NCI-H1048 (cell line): ENCODE measurements at regions not wholly inside any gene's neighbourhood (a gene's known extent, or its start where the extent isn't known, plus 50 kb on each side); places are given as distances from the start of the nearest gene placed in this dataset.

Experiments used
- DNase-seq: peaks from one replicate; lab custom pipeline; 2025; lab: John Stamatoyannopoulos, UW

DNA sequence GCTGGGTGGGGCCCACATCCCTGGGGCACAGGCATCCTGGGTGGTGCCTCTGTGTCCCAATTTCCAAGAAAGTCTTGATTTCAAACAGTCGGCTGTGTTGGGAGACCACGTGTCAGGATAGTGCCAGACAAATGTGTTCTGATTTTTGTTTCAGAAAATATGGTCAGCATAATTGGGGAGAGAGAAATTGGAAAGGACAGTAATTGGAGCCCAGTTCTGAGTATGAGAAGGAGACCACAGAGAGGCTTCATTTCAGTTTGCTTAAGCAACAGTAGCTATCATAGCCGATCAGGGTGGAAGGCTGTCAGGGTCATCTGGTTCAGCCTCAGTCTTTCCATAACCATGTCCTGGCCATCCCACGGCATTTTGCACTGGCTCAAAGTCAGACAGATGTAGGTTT is 220.7 kb downstream of the CDC5L start:
- no peak for DNase-seq

DNA sequence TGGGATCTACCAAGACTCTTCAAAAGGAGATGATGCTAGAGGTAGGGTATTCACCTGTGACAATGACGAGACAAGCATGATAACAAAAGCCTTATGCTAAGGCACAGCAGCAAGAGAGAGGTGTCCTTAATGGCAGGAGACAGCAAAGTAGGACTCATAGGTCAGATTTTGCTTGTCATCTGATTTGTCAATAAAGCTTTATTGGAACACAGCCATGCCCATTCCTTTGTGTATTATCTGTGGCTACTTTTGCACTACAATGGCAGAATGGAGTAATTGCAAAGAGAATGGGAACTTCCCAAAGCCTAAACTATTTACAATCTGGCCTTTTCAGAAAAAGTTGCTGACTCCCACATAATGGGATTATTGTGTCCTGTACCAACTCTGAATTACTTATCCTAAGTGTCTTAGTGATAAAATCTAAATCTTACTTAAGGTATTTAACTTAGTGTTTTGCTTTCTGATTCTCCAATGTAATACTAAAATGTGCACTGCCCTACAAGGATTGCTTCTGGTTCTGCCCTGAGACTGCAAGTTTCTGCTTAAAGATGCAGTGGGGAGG is 221.6 kb downstream of the CDC5L start:
- DNase-seq = no peak

DNA sequence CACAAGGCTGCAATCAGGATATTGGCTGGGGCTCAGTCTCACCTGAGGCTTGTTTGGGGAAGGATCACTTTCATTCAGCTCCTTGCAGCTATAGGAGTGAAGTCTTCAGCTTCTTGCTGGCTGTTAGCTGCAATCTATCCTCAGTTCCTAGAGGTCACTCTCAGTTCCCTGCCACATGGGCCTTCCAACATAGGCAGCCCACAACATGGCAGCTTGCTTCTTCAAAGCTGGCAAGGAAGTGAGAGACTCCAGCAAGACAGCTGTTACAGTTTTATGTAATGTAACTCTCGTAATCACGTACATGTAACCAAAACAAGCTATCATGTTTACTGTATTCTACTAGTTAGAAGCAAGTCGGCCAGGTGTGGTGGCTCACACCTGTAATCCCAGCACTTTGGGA is 226.9 kb downstream of the CDC5L start:
- no peak for DNase-seq

GRCh38 chr6:44615621-44616020 is 228.1 kb downstream of the CDC5L start:
- DNase-seq = no peak

DNA sequence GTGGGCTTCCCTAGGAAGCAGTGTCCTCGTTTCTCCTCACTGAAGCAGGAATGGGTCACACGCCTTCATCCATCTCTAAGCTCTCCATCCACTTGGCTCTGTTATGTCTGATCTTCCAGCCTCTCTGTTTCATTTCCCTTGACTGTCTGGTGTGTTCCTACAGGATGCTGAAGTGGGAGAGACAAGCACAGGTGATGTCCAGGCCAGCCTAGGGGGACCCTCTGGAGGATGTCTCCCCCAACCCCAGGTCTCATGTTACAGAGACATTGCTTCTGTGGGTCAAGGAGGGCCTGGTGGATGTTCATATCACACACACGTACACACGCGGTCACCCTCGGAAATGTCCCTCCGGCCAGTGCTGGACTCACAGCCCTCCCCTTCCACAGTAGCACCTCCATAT is 229.9 kb downstream of the CDC5L start:
- DNase-seq = no peak

DNA sequence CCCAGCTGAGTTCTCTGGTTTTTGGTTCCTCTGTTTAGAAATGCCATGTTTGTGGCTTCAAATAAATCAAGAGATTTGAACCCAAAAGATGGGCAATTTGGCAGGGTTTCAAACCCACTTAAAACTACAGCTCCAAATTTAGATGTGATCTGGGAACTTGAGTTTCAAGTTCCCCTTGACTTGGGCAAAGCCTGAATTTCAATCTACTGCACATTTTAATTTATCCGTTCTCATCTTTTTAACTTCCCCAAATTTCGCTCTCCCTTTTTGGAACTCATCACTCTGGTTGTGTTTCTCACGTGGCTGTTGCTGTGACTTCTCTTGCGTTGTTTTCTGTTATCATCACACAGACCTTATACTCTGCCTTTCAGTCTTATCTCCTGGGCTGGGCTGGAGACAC is 230.9 kb downstream of the CDC5L start:
- DNase-seq = no peak

DNA sequence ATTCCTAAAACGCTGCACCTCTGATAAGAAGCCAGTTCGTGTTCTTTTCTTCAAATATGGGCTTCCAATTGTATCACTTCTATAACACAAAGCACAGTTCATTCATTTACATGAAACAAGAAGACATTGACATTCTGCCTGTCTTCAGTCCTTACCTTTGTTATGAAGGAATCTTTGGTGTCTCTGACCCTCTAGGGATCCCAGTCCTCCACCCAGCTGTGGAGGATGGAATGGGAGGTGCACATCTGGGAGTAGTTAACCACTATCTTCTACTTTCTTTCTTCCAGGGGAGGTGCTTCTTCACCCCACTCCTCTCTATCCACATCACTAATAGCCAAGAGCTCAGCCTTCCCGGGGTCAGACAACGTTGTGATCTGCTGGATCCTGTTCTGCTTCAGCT is 233.4 kb downstream of the CDC5L start:
- no peak for DNase-seq

- DNase-seq = no peak
Measured at GRCh38 chr6:44621846-44622245, 234.3 kb downstream of the CDC5L start.

DNA sequence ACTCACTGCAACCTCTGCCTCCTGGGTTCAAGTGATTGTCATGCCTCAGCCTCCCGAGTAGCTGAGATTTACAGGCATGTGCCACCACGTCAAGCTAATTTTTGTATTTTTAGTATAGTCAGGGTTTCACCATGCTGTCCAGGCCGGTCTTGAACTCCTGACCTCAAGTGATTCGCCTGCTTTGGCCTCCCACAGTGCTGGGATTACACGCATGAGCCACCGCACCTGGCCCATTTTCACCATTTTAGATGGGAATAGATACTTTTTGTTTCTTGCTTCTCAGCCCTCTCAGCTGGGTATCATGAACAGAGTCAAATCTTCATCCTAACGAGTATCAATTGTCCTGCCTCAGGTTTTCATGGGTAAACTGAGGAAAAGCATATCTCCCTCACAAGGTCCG is 235.0 kb downstream of the CDC5L start:
- DNase-seq = no peak

GRCh38 chr6:44622956-44623355 is 235.4 kb downstream of the CDC5L start:
- no peak for DNase-seq

DNA sequence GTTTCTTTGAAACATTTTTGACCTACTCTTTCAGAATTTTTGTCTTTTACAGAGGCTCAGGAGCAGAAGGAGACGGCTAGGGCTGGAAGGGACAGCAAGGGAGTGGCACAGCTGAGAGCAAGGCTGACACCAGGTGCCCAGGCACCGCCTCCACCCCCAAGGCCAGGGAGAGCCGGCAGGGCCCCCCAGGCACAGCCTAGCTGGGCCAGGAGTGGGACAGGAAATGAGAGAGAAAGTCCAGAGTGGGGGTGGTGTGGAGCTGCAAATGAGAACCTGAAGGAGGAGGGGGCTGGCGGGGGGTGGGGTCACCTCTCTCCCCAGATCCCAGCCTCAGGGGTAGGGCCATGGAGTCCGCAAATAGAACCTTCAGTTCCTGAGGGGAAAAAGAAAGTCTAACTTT is 236.7 kb downstream of the CDC5L start:
- no peak for DNase-seq

DNA sequence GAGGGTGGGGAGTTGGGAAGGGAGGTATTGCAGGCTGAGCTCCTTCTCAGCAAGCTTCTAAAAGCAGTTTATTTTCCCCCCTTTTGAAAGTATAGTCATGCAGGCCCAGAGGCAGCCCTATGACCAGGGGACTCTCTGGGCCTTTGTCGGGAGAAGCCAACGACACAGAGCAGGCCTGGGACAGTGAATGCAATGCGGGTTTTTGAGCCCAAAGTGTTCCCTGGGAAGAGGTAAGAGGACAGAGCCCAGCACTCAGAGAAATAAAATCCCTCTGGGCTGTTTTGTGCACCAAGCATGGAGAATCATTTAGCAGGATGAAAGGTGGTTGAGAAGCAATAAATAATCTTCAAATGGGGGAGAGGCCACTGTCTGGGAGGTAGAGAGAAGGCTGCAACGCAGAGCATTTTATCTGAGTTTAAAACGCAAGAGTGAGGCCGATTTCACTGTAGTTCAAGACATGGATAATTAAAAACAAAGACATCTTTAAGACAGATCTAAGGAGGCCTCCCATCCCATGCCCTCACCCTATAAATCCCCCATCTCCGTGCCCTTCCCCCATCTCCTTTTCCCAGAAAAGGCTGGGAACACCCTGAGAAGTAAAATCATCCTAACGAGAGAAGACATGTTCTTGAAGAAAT is 237.5 kb downstream of the CDC5L start:
- DNase-seq = no peak

DNA sequence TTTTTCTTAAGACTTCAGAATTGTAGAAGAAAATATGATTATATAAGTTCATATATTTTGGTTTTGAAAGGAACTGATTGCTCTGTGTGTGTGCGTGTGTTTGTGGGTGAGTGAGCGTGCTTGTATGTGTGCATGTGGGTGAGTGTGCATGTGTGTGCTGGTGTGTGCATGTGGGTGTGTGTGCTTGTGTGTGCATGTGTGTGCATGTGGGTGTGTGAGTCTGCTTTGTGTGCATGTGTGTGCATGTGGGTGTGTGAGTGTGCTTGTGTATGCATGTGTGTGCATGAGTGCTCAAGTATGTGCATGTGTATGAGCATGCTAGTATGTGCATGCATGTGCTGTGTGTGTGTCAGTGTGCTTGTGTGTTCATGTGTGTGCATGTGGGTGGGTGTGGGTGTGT is 238.5 kb downstream of the CDC5L start:
- DNase-seq = no peak

GRCh38 chr6:44626616-44627015 is 239.1 kb downstream of the CDC5L start:
- no peak for DNase-seq

DNA sequence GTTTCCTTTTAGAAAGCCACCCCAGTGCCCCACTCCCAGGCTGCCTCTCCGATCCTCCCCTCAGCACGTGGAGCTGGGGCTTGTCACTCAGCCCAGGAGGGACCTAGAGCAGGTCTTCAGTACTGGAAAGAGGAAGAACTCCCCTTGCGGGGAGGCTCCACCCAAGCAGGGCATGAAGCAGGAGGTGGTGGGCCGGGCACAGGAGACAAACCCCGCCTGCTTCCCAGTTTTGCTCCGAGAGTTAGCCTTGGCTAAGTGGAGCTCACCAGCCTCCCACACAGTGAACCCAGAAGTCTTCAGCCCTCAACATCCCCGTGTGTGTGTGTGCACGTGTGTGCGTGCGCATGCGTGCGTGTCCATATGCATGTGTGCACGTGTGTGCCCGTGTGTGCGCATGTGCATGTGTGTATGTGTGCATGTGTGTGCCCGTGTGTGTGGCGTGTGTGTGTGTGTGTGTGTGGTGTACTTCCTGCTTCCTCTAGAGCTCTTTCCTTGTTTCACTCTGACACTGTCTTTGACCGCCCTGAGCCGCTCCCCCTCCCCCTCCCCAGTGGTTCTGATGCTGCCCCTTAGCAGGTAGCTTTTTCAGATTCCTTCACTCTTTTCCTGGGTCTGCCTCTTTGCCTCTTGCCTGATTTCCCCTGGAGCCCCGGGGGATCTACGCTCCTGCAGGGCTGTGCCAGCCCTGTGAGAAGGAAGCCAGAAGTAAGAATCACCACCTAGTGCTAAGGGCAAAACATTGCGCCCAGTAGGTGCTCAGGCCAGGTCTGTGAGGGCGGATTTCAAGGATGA is 239.8 kb downstream of the CDC5L start:
- no peak for DNase-seq

DNA sequence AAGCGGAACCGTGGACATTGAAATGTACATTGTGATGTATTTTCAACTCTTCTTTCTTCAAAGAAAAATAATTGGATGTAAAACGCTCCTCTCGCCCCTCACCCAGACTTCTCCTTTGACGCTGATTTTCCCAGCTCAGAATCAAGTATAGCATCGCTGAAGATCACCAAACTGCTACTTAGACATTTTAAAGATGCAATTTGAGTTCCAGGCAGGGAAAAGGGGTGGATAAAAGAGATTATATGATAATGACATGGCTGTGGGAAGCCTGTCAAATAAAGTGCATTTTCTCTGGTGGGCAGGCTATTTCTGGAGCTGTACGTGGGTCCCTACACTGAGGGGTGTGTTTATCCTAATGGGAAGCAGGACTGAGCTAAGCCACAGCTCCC is 240.4 kb downstream of the CDC5L start:
- no peak for DNase-seq

- no peak for DNase-seq
Measured at GRCh38 chr6:44628347-44628746, 240.8 kb downstream of the CDC5L start.

- DNase-seq = no peak
Measured at GRCh38 chr6:44629636-44630035, 242.1 kb downstream of the CDC5L start.

- no peak for DNase-seq
Measured at GRCh38 chr6:44630125-44631028, 242.9 kb downstream of the CDC5L start.

- DNase-seq = no peak
Measured at GRCh38 chr6:44631968-44632367, 244.5 kb downstream of the CDC5L start.

DNA sequence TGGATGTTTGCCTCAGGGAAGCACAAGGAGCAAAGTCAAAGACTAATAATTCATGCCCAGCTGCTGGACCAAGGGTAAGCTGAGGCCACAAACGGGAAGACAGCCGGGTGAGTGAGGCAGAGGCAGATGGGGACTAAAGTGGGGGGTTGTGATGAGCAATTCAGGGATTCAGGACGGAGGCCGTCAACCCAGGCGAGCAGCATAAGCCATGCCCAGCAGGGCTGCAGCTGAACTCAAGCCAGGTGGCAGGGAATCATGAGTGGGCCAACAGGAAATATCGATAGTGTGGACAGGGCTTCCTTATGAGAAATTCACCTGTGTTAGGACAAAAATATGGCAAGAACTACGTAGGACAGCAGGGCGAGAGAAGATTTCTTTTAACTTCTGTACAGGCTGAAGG is 246.8 kb downstream of the CDC5L start:
- DNase-seq = no peak

DNA sequence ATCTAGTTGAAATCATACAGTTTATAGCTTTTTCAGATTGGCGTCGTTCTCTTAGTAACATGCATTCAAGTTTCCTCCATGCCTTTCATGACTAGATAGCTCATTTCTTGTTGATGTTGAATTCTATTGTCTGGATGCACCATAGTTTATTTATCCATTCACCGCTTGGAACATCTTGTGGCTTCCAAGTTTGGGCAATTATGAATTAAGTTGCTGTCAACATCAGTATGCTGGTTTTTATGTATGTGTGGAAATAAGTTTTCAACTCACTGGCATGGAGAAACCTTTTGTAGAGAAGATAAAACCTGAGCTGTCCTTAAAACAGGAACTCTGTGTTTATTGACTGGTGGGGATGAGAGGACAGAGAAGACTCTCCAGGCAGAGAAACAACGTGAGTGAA is 248.0 kb downstream of the CDC5L start:
- no peak for DNase-seq
